Stimulated activated CD4-positive, alpha-beta T cell treated with anti-CD3 and anti-CD28 coated beads, Interleukin-15, amount 100 ng/mL, for 24 hours (primary cell): ENCODE measurements at regions not wholly inside any gene's neighbourhood (a gene's known extent, or its start where the extent isn't known, plus 50 kb on each side); places are given as distances from the start of the nearest gene placed in this dataset.
"Not testable (repeated sequence)": the region's sequence is repeated elsewhere in the genome, so short reads cannot be mapped to it uniquely, and the experiment has no call there.

Experiments used
- DNase-seq: peaks from one replicate; pipeline ENCODE4 v3.0.0-alpha.2; 2020

DNA sequence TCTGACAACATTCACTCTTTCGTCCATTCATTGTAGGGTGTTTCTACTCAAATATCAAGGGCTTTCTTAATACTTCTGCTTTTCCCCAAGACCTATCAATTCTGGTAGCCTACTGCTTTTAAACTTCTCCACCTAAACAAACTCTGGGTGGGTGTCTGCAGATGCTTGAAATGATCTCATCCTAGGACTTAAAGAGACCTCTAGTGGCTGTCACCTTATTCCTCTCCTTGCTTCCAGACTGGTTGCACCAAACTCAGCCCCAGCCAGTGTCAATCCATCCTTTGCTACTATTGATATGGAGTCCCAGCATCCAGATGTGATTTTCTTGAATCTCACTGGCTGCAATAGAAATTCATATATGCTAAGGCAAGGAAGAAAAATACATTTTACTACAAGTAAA lies 274.7 kb downstream of the NXPE2 start:
- no peak for DNase-seq

DNA sequence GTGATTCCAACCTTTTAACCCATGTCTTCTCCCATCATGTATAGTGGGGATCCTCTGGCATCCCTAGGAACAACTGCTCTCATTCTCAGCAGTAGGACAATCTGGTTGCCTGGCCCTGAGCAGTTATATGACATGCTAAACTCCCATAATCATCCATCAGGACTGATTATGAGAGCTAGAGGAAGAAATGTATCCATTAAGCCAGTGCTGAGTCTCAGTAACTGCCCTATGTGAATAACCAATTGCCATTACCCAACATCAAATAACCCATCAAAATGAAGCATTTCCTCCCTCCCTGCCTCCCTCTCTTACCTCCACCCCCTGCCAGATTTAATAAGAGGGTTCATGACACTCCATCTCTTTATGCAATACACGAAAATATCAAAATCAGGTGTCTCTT lies 277.6 kb downstream of the NXPE2 start:
- DNase-seq, result no peak

DNA sequence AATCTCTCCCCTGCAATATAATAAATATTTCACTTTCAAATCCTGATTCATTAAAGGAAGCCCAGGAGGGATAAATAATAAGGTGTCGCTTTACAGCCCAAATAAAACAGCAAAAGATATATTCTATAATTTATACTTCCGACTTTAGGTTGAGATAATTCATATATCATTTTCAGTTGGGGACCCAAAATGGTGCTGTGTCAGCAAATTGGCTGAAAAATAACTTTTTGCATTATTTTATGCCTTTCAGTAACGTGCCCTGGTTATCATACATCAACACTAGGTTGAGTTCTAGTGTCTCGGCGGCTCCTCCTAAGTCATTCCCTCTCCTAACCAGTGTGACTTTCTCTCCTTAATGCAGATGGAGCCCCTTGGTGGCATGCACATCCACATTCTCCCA lies 278.2 kb downstream of the NXPE2 start:
- no peak for DNase-seq

DNA sequence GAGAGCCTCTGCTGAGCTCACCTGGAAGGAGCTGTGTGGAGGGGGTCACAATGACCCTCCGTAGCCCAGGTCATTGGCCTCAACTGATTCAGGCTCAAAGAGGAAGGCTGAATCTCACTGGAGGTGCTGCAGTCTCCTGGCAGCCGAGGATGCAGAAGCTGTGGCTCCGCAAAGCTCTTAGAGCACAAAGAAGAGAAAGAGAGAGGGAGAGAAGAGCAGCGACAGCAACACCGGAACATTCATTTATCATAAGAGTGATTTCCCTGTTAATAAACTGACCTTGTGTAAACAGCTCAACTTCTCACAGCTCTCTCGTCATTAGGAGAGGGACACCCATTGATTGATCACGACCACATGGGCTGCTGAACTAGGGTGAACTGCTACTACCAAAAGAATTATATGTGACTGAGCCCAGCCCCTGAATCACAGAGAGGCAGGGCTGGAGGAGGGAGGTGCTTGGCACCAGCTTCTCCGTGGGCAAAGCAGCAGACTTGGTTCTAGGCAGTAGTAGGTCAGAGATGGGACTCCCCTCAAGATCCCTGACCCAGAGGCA lies 281.7 kb downstream of the NXPE2 start:
- no peak for DNase-seq

DNA sequence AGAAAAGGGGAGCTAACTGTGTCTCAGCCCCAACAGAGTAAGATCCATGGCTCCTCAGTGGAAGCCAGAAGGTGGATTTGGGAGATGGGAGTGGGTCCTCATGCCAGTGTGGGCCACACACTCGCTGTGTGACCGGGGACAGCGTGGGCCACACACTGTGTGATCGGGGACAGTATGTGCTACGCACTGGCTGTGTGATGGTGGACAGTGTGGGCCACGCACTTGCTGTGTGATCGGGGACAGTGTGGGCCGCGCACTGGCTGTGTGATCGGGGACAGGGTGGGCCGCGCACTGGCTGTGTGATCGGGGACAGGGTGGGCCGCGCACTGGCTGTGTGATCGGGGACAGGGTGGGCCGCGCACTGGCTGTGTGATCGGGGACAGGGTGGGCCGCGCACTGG lies 282.5 kb downstream of the NXPE2 start:
- DNase-seq, result not testable (repeated sequence)

DNA sequence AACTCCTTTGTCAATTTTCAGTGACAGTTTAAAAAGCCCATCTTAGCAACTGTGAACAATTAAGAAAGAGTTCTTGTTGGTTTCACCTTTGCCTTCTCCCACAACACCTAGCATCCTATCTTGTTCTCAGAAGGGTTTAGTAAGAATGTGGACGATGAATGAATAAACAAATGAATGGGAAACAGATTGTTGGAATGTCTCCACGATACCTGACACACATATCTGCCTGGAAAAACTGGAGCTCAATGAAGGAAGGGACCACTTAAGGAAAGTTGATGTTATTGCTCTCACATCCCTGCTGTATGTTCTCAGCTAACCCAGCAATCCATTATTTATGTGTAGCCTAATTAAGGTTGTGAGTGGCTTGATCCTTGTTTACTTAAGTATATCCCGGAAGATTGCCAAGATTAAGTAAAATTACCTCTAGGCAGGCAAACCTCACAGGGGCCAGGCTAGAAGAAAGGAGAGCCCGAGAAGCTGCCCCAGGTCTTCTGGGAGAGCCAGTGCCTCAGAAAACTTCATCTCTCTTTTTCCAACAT lies 286.4 kb downstream of the NXPE2 start:
- DNase-seq, result no peak

DNA sequence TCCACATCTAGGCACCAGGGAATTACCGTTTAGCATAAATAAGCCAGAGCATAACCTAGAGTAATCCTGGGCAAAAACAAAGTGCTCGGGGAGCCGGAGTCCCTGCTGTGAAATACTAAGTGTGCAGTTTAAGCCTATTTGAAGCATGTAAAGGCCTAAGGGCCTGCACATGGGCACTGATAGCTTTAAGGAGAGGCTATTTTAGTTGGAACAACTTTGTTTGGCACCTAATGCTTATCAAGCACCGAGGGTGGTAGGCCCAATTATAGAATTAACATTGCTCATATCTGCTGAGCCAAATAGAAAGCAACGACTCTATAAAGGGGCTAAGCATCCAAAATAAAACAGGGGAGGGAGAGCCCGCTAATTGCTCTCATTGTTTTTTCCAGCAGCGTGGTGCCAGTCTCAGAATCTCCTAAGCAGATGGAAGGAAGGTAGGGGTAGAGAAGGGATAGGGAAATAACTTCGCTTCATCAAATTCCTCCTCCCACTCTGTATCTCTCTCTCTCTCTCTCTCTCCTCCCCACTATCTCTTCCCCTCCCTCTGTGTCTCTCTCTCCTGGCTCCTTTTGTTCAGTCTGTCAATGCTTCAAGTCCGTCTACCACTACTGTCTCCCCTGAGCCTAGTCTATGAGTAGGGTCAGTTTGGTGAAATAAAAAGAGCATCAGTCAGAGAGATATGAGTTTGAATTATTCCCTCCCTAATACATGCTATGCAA lies 292.8 kb downstream of the NXPE2 start:
- DNase-seq, result no peak

DNA sequence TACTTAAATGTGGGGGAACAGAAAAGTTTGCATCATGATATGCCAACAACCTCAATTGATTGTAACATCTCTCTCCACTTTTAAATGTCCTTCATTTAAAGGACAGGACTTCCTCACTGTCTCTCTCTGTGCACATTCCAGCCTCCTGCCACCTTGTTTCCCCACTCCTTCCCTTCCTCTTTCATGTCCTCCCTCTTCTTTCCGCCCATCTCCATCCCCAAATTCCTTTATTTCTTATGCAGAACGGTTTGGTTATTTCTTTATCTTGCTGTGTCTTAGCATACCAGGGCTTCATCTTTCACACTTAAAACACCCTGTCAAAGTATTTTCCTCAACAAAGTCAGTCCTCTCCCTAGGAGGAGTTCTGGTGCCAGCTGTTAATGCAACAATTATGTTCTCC lies 293.8 kb downstream of the NXPE2 start:
- no peak for DNase-seq

DNA sequence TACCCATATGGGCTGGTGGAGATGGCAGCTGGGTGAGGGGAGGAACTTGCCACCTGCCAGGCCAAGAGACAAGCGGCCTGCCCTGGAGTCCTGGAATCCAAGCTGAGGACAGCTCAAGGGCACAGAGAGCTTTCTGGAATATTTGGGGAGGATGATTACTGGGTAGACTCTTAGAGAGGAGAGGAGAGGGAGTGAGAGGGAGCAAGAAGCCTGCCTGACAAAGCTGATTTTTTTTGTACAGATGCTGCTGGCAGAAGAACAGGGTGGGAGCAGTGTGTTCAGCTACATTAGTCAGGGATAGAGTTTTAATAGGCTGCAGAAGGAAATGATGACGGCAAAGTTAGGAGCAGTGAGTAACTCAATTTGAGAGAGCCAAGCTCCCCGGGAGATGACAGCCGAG lies 299.3 kb downstream of the NXPE2 start:
- no peak for DNase-seq

DNA sequence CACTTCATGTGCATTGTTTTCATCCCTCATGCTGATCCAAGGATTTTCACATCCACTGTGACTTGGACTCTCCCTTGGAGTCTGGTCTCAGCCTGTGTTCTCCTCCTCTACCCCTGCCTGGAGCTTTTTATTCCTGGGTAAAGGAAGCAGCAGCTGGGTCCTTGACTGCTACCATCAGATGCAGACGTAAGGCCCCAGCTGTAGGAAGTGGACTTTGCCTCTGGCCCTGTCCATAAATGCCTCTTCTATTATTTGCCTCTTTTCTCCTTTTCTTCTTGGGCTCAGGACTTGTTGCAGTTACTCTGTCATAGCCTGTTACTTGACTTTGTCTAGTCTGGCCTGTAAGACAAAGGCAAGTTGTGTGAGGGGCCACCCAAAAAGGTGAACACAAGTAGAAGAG lies 303.8 kb downstream of the NXPE2 start:
- DNase-seq, result no peak

DNA sequence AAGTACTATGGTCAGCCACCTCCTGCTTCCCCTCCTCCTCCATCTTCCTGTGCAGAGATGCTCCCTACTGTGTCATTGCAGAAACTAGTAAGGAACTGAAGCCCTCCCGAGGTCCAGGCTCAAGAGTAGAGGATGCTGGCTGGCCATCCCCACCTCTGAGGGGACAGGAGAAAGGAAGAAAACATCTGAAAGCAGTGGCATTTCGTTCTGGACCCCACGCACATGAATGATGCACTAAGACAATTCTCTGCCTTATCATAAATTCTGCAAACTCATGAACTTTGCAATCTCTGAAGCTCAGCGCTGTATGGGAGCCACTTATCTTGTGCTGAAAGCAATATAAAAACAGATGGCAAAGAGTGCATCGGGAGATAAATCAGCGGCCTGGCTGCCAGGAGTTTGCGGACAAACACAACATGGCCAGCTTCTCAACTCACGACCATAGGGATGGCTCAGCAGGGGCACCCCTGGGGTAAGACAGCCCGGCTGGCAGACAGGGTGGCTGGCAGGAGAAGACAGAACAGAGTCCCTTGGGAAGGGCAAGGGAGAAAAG lies 306.4 kb downstream of the NXPE2 start:
- DNase-seq, result no peak

DNA sequence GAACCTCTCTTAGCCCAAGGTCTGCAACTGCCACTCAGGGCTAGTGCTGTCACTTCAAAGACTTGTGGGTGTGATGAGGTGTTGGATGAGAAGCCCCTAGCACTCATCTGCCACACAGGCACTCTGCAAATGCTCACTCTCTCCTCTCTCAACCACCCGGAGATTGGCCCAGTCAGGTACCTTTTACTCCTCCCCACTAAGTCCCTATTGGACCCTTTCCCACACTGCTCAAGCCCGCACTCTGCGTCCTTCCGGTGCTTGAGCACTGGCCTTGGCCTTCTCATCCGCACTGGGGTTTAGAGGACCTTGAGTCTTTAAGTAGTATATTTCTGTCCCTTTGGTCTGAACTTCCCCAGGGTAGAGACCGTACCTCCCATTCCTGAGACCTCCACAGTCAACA lies 308.0 kb downstream of the NXPE2 start:
- no peak for DNase-seq

DNA sequence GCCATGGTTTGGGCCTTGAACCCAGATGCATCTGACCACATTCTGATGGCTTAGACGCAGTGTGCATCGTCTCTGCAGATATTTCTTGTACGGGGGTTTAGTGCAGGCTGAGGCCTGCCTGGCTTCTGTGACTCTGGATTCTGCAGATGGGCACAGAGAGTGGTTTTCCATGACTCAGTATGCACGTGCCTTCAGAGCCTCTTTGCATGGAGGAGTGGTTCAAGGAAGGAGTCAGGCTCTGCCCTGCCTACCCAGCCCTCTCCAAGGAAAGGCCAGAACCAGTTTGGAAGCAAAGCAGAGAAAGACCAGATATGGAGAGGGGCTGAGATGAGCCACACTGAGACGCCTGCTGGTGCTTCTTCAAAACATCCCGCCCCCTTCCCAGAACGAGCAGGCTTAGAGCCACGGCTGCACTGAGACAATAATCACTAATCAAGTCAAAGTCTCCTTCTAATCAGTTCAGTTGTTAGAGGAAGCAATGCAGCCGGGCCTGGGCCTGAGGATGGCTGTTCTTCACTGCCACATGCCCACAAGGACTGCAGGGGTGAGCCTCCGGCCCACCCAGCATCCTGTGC lies 308.9 kb downstream of the NXPE2 start:
- no peak for DNase-seq

DNA sequence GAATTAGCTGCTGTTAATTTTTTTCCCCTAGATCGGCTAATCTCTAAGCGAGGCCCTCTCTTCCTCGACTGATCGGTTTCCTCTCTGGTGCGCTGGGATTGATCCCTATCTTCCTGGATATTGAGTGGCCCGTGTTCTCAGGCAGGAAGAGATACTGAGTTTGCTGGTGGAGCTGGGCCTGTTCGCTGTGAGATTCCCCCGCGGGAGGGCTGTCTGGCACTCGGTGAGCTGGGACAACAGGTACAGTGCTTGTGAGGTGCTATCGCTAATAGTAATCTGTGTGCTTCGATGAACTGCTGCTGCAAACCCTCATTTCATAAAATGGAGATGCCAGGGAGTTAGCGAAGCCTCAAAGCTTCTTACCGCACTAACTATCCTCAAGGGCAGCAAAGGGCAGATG lies 310.3 kb downstream of the NXPE2 start:
- no peak for DNase-seq

DNA sequence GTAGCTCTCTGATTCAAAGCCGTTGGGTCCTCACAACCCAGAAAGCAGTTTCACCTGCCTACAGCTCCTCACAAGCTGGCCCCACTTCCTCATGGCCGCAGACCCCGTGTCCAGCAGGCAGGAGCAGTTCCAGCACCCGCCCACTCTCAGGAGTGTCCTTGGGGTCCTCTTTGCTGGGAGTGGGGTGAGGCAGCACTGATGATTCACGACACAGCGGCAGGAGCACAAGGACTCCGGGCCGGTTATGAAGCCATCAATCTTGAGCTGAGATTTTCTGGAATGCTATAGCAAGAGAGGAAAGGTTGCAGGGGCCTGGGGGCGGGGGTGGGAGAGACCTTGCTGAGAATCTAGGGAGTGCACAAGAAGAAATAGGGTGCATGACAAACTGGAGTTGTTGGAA lies 311.2 kb downstream of the NXPE2 start:
- no peak for DNase-seq

DNA sequence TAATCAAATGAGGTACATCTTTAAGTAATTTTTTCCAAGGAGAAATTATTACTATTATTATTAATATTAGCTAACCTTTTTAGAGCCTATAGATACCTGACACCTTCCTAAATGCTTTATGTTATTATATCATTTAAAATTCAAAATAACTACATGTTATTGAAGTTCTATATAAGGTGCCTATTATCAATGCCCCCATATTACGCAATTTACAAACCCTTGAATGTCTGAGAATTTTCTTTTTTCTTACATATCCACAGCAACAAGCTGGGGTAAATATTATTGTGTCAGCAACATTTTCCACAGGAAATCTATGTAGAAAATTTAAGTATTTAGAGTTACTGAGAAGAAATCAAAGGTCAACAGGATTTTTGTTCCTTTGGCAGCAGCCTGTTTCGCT lies 327.3 kb downstream of the NXPE2 start:
- DNase-seq, result no peak

DNA sequence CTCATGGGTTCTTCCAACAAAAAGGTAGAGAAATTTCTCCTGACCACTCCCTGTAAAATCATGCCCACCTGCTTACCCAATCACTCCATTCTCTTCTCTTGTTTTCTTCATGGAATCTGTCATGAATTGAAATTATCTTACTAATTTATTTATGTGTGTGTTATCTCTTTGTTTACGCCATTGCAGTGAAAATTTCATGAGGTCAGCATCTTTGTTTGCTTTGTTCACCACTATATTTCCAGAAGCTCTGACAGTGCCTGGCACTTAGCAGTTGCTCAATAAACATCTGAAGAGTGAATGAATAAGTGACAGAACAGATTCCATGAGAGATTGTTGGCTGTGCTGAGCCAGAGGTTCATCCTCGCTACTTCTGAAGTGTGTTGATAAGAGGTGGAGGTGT lies 329.5 kb downstream of the NXPE2 start:
- DNase-seq, result no peak

DNA sequence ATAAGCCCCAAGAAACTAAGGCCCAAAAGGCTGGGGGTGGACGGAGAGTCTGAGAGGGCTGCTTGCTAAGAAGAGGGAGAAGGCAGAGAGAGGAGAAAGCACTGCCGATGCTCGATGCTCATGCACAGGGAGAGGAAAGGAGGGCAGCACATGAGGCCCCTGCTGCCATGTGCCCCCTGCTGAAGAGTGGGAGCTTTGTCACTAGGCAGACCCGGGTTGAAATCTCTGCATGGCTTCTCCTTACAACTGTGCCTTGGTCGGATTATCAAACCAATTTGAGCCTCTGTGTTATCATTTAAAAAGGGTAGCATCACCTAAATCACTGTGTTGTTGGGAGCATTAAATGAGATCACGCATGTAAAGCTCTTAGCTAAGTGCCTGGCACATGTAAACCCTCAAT lies 330.5 kb downstream of the NXPE2 start:
- no peak for DNase-seq

DNA sequence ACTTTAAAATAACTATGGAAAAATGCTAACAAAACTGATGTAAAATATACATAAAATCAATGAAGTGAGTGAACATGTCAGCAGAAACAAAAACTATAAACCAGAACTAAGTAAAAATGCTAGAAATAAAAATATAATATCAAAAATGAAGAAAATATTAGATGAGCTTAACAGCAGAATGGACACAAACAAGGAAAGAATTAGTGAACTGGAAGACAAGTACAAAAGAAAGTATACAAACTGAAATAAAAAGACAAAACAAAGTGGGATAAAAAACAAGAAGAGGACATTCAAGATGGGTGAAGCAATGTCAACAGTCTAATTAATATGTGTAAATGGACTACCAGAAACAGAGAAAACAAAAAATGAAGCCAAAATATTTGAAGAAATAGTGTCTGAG lies 339.2 kb downstream of the NXPE2 start:
- DNase-seq, result no peak

DNA sequence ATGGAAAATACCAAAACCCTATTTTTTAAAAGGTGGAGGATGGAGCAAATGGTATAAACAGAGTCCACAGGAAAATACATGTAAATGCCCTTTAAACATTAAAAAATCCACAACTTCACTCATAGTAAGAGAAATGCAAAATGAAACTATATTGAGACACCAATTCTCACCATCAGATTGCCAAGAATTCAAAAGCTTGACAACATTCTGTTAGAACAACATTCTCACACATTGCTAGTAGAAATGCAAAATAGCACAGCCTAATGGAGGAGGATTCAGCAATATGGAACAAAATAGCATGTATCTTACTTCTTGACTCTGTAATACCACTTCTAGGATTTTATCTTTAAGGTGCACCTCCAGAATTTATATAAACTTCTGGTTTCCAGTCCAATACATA lies 351.8 kb downstream of the NXPE2 start:
- no peak for DNase-seq

DNA sequence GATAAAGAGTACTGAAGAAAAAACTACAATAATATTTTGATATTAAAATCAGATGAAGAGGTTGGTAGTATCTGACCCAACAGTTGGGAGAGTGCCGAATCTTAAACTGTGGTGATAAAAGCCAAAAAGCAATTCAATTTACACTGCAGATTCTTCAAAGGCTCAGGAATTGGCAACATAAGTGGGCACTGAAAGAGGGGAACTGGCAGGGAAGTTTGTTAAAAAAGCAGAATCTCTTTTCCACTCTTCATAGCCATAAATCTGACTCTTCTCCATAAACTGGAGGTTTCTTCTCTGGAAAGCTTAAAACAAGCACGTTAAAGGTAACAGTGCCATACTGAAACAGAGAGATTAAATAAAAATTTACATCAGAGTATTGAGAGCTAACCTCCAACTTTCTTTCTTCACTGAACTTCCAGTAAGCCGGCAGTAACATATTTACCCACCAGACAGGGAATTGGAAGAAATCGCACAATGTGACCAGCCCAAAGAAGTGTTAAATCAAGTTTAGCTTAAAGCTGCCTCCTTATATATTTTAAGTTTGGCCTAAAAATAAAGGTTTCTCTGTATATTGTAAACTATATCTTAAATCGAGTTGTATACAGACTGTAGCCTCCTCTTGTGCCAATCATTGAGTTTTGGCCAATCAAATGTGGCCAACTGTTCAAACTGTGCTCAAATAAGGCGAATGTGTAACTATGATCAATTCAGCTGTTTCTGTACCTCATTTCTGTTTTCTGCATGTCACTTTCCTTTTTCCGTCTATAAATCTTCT lies 358.3 kb downstream of the NXPE2 start:
- DNase-seq, result no peak

DNA sequence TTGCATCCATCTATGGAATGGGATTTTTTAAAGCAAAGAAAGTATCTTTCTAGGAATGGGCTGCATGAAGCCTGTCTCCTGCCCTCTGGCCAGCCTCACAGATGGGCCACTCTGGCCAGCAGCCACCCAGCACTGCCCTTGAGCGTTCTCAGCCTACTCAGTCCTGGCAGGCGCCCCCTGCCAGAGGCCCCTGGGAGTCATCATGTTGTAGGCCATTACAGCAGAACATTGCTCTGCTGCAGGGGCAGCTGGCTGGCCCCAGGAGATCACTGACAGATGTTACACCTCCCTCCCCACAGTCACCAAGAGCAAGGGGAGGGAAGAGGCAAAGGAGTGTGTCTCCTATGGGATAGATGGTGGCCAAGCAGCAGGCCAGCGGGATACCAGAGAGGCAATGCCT lies 363.7 kb downstream of the NXPE2 start:
- no peak for DNase-seq

DNA sequence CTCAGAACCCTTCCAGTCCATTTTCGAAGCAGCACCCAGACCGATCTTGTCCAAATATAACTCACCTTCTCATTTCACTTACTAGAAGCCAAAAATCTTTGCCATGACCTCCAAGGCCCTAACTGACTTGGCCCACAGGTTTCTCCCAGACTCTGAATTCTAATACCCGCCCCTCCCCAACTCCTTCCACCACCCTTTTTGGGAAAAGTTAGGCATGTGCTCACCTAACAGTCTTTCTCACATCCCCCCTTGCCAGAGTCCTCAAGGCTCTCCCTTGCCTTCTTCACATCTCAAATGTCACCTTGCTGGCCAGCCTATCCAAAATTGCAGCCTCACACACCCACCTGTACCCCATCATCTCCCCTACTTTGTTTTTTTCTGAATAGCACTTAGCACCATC lies 369.3 kb downstream of the NXPE2 start:
- no peak for DNase-seq

DNA sequence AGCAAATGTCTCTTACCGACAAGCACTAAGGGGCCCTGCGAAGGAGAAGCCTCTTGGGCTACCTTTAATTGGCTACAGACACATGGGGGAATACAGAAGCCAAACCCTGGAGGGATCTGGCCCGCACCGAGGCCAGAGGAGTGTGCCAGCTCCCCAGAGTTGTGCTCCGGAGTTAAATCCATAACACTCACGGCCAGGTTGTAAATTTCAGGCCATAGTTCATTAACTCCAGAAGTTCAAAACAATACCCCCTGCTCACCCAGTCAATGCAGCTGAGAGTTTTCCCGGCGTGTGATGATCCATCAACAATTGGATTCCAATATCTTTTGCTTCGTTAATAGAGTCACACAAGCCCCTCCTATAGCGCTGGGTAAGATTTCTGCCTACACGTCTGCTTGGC lies 371.5 kb downstream of the NXPE2 start:
- no peak for DNase-seq
